NCI-H2227 treated with DMSO at 0.1 percent for 48 hours (cell line): ENCODE measurements at regions not wholly inside any gene's neighbourhood (a gene's known extent, or its start where the extent isn't known, plus 50 kb on each side); places are given as distances from the start of the nearest gene placed in this dataset.

Experiments
- DNase-seq: peaks from one replicate; lab custom pipeline; 2025; lab: John Stamatoyannopoulos, UW

GRCh38 chr3:117762621-117763037, 1053.0 kb downstream of the TUSC7 start:
- DNase-seq, result no peak

- DNase-seq, result no peak
Measured at GRCh38 chr3:117763561-117763960, 1054.0 kb downstream of the TUSC7 start.

- no peak for DNase-seq
Measured at GRCh38 chr3:117768581-117768980, 1059.0 kb downstream of the TUSC7 start.

GRCh38 chr3:117774130-117774529, 1064.6 kb downstream of the TUSC7 start:
- no peak for DNase-seq

- DNase-seq, result no peak
Measured at GRCh38 chr3:117786349-117786748, 1076.8 kb downstream of the TUSC7 start.

- no peak for DNase-seq
Measured at GRCh38 chr3:117788061-117788460, 1078.5 kb downstream of the TUSC7 start.

GRCh38 chr3:117788506-117788905, 1078.9 kb downstream of the TUSC7 start:
- DNase-seq, result no peak

- DNase-seq, result no peak
Measured at GRCh38 chr3:117790235-117790987, 1080.8 kb downstream of the TUSC7 start.

- DNase-seq, result no peak
Measured at GRCh38 chr3:117793622-117794265, 1084.2 kb downstream of the TUSC7 start.

- no peak for DNase-seq
Measured at GRCh38 chr3:117798221-117798620, 1088.6 kb downstream of the TUSC7 start.

GRCh38 chr3:117798687-117799386, 1089.3 kb downstream of the TUSC7 start:
- no peak for DNase-seq

GRCh38 chr3:117799387-117799735, 1089.8 kb downstream of the TUSC7 start:
- no peak for DNase-seq

- no peak for DNase-seq
Measured at GRCh38 chr3:117801912-117802239, 1092.3 kb downstream of the TUSC7 start.

GRCh38 chr3:117809186-117810081, 1099.9 kb downstream of the TUSC7 start:
- DNase-seq, result no peak

- DNase-seq, result no peak
Measured at GRCh38 chr3:117811786-117812185, 1102.2 kb downstream of the TUSC7 start.

GRCh38 chr3:117814975-117815374, 1105.4 kb downstream of the TUSC7 start:
- no peak for DNase-seq

GRCh38 chr3:117817103-117817502, 1107.5 kb downstream of the TUSC7 start:
- no peak for DNase-seq

GRCh38 chr3:117818592-117818991, 1109.0 kb downstream of the TUSC7 start:
- no peak for DNase-seq

- no peak for DNase-seq
Measured at GRCh38 chr3:117820658-117821299, 1111.2 kb downstream of the TUSC7 start.

GRCh38 chr3:117822416-117822815, 1112.8 kb downstream of the TUSC7 start:
- no peak for DNase-seq

- no peak for DNase-seq
Measured at GRCh38 chr3:117836296-117836695, 1126.7 kb downstream of the TUSC7 start.

- DNase-seq, result no peak
Measured at GRCh38 chr3:117837391-117837790, 1127.8 kb downstream of the TUSC7 start.
